Activated T-cell treated with anti-CD3 and anti-CD28 coated beads, Interleukin-2, amount 50 U/mL, for 1 hour (primary cell): ENCODE measurements at regions not wholly inside any gene's neighbourhood (a gene's known extent, or its start where the extent isn't known, plus 50 kb on each side); places are given as distances from the start of the nearest gene placed in this dataset.

ENCODE experiments used
- DNase-seq: peaks from one replicate; pipeline ENCODE4 v3.0.0-alpha.2; 2020

GRCh38 chr1:4090976-4091660 is 191.0 kb upstream of the C1orf174 start:
- DNase-seq = no peak

GRCh38 chr1:4091996-4092395 is 191.9 kb upstream of the C1orf174 start:
- DNase-seq = no peak

GRCh38 chr1:4093856-4094565 is 193.9 kb upstream of the C1orf174 start:
- no peak for DNase-seq

- DNase-seq = no peak
Measured at GRCh38 chr1:4095433-4095971, 195.4 kb upstream of the C1orf174 start.

- DNase-seq = no peak
Measured at GRCh38 chr1:4101459-4102161, 201.5 kb upstream of the C1orf174 start.

GRCh38 chr1:4105300-4105880 is 205.3 kb upstream of the C1orf174 start:
- DNase-seq = no peak

DNA sequence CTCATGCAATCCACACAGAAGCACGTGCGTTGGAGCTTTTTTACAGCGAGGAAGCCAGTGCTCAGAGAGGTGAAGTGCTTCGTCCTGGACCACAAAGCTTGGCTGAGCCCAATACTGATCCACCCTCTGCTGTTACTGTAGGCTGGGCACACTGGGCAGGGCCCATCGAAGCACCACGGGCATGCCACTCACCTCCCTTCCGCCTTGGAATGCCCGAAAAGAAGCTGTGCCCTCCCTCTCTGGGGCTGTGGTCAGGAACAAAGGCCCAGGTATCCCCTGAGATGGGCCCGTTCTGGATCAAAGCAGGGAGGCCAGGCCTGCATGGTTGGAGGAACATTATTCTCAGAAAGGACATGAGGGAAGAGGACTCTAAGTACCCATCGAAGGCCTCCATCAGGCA is 206.7 kb upstream of the C1orf174 start:
- no peak for DNase-seq

DNA sequence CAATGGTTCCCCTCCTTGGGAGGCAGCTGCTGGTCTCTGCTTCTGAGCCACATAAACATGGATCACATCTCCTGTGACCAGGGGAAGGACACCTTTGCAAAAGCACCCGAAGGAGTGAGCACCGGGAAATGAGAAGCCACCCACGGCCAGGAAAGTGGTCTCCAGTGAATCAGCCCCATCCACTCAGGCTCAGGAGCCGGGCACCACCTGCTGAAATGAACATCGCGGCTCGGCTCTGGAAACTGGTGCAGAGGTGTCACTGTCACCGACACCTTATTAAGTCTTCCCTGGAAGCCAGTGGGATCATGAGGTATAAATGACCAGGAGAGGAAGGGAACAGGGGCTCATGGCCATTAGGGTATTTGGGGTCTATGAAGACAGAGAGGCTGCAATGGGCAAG is 207.2 kb upstream of the C1orf174 start:
- DNase-seq = no peak

- no peak for DNase-seq
Measured at GRCh38 chr1:4108331-4108730, 208.3 kb upstream of the C1orf174 start.

- DNase-seq = no peak
Measured at GRCh38 chr1:4108758-4109627, 208.9 kb upstream of the C1orf174 start.

GRCh38 chr1:4109628-4109940 is 209.5 kb upstream of the C1orf174 start:
- DNase-seq = no peak

DNA sequence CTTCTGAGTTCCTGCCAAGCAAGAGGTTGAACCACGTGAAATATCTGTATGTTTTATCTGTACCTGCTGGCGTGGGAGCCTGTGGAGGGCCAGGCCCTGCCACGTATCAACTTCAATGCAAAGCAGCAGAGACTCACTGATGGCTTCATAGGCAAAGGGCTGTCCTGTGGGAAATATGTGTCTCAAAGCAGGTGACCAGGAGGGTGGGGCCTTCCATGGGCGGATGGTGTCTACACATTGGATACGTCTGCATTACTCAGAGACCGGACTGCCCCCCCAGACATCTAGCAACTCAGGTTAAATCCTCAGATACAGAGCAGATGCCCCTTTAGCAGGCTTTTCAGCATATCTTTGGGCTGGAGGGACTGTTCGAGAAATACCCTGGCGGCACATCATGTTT is 210.8 kb upstream of the C1orf174 start:
- DNase-seq = no peak

DNA sequence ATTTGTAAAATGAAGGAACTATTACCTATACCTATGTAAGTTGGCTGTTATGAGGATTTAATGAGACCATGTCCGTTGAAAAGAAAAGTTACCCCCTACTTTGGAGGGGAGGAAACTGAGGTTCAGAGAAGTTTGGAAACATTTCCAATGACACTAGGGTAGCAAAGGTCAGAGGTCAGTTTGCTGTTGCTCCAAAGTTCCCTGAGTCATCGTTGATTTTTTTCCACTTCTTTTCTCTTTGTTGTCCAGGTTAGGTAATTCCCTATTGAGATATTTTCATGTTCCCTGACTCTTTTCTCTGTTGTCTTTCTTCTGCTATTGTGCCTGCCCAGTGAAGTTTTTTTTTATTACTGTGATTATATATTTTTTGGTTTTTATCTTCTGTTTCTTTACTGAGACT is 213.8 kb upstream of the C1orf174 start:
- DNase-seq = no peak

GRCh38 chr1:4115191-4115900 is 215.3 kb upstream of the C1orf174 start:
- no peak for DNase-seq

- DNase-seq = no peak
Measured at GRCh38 chr1:4117196-4117595, 217.1 kb upstream of the C1orf174 start.

- no peak for DNase-seq
Measured at GRCh38 chr1:4118746-4119515, 218.9 kb upstream of the C1orf174 start.

DNA sequence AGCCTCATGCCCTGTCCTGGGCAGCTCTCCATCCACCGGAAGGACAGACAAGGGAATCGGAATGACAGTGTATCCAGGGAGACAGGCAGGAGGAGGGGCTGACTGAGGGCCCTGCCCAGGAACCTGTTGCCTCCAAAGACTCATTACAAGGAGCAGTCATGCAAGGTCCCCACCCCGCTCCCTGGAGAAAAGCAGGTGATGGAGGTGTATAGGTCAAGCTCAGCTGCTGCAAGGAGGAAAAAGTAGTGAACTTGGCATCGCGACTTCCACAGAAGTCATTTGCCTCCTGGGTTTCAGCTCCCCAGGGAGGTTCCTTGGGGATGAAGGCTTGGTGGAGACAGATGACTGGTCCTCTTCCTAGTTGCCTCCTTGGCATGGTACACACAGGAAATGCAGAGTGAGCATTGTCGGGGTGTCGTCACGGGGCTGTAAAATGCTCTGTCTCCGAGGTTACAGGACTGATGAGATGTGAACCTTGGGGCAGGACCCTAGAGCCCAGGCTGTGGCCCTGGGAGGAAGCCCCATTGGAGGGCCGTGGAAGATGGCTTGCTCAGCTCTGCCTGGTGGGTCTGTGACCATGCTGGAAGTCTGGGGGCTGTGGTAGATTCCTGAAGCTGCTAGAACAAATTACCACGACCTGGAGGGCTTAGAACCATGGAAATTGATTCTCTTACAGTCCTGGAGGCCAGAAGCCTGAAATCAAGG is 219.6 kb upstream of the C1orf174 start:
- DNase-seq = no peak

DNA sequence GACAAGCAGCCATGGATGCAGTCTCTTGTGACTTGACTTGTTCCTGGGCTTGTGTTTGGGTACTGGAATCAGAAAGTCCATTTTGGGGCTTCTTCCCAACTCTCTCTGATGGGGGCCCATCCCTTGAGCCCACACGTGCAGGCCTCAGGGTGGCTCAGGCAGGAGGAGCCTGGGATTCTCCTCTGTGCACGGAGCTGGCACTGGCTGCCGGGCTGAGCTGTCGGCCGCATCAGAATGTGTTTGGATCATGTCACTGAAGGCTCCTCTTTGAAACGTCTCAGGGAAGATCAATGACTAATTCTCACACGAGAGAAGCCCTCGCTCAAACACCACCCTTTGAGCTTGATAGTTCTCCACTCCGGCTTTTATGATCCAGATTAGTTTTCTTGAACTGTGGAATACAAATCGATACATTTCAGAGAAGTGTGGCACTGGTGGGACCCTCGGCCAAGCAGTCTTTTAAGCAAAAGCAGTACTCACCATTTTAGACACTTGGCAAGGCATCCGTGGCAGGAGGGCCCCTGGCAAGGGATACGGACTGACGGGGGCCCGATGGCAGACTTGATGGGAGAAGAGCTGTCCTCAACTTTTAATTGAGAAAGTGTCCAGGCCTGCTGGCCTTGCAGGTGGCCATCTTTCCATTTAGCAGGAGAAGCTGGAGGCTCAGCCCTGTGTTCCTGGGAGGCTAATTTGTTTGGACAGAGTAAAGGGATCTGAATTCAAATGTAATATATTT is 220.7 kb upstream of the C1orf174 start:
- no peak for DNase-seq

DNA sequence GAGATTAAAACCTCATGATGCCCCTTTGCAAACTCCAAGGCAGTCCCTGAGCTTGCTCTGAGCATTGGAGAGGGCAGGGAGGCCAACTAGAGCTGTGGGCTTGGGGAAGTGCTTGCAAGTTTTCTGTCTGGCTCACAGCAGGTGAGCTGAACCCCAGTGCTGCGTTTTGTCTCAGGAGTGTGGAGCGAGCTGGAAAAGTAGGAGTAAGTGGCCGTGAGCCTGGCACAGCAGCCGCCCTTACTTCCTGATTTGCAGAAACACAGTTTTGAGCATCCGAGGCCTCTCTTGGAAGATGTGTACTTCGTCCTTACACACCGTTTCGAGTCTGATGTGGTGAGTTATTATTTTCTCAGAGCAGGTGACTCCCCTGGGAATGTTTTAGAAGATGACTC is 221.2 kb upstream of the C1orf174 start:
- DNase-seq = no peak
